ENCODE measurements at regions not wholly inside any gene's neighbourhood (a gene's known extent, or its start where the extent isn't known, plus 50 kb on each side); places are given as distances from the start of the nearest gene placed in this dataset.
"Not testable (repeated sequence)": the region's sequence is repeated elsewhere in the genome, so short reads cannot be mapped to it uniquely, and the experiment has no call there.

DNA sequence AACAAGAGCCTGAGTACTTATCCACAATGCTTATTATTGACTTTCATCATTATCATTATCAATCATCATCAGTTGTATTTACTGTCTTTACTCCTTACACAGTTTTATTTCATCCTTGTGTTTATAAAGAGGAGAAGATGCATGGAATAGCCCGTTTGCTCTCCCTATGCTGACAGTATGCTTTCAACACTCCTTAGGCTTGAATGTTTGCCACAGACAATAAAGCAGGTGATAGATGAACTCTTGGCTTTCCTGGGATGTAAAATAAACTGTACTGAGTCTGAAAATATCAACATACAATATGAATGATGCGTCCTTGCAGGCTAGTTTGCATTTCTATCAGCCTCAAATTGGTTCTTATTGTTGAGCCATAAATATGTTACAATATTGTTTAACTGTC, 891.8 kb upstream of the NCAM2 start:
- DNase-seq = no peak

DNA sequence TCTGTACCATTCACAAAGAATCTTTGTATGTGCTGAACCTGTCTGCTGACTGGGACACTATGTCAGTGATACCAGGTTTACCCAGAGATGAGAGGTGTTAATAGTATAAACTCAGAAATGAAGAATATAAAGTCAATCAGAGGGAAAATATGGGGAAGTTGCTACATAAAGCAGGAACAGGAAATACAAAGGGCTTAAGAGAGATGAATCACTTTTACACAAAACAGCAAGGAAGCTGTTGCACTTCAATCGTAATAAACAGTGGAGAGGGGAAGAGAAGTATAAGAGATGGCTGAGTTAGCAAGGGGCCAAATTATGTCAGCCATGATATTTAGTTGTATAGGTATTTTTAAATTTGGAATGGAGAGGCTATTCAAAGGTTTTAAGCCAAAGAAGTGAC, 890.2 kb upstream of the NCAM2 start:
- DNase-seq = no peak

DNA sequence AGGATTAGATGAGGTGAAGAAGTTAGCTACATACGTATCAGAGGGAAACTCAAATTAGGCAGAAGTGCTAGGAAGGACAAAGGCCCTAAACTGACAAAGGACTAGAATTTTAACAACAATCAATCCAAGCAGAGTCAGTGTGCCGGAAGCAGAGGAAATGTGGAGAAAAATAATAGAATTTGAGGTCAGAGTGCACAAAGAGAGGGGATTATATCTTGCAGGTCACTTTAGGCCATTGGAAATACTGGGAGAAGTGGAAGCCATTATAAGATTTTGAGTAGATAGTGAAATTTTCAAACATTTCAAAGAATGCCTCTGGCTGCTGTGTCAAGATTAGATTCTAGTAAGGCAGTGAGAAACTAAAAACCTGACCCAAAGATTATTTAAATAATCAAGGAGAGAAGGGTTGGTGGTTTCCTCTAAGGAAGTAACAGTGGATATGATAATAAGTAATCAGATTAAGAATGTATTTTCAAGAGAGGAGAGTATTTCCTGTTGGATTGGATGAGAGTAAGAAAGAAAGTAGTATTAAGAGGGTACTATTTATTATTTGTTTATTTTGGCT, 889.2 kb upstream of the NCAM2 start:
- DNase-seq = no peak

DNA sequence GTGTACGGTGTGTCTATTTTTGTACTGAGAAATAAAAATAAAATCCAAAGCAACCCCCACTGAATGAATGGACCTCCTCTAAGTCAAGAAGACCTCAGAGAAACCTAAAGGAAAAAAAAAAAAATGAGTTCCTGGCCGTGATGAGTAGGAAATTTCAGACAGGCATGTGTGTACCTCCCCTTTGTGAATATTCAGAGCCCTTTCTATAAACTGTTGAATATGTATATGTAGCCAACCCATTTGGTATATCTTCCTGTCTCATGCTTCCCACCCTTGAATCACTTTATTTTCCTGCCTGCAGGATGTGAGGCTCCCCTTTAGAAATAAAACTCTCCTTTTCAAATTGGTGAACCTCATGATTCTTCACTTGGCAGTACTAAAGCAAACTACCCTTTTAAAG, 887.8 kb upstream of the NCAM2 start:
- DNase-seq = no peak

- no peak for DNase-seq
Observed at GRCh38 chr21:20151741-20152140, 846.5 kb upstream of the NCAM2 start.

DNA sequence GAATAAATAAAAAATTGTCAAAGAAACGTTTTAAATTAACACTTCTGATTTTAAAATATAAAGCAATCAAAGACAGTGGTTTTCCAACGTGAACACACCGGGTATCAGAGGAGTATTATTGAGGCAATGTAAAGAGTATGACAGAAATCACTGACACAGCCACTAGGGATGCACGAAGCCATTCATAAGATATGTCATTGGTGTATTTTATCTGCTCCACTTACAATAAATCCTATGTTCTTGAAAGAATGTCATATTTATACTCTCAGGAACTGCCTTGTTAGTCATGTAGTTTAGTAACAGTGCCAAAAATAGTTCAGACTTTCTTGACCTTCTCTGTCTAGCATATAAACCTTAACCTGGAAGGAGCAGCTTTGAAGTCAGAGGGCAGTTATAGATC, 835.0 kb upstream of the NCAM2 start:
- DNase-seq = no peak

GRCh38 chr21:20167059-20167458, 831.1 kb upstream of the NCAM2 start:
- no peak for DNase-seq

GRCh38 chr21:20169812-20170576, 828.2 kb upstream of the NCAM2 start:
- DNase-seq = no peak

- no peak for DNase-seq
Observed at GRCh38 chr21:20186186-20186585, 812.0 kb upstream of the NCAM2 start.

- DNase-seq = no peak
Observed at GRCh38 chr21:20187028-20187427, 811.2 kb upstream of the NCAM2 start.

DNA sequence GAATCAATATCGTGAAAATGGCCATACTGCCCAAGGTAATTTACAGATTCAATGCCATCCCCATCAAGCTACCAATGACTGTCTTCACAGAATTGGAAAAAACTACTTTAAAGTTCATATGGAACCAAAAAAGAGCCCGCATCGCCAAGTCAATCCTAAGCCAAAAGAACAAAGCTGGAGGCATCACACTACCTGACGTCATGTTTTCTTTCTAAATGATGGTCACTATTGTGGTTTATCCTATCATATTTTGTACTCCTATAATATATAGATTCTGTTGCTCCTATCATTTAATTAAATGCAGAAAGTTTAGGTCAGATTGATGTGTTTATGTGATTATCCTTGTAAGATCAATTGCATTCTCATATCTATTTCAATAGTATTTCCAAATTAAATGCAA, 796.9 kb upstream of the NCAM2 start:
- DNase-seq = not testable (repeated sequence)

GRCh38 chr21:20207335-20207734, 790.9 kb upstream of the NCAM2 start:
- no peak for DNase-seq

DNA sequence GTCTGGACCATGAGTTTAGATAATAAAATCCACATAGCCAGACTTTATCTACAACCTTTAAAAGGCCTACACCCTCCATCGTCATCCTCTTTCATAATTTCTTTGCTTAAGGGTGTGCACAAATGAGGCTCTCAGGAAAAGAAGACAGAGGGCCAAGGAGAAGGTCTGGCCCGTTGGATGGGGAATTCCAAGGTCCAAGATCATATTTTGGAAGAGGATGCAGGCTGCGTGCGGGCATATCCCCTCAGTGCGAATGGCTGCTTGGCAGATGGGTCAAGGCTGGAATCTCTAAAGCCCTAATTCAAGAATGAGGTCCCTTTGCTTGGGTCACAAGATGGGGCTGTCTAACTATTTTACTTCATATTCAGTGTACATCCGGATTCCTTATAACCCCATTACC, 782.2 kb upstream of the NCAM2 start:
- DNase-seq = no peak

DNA sequence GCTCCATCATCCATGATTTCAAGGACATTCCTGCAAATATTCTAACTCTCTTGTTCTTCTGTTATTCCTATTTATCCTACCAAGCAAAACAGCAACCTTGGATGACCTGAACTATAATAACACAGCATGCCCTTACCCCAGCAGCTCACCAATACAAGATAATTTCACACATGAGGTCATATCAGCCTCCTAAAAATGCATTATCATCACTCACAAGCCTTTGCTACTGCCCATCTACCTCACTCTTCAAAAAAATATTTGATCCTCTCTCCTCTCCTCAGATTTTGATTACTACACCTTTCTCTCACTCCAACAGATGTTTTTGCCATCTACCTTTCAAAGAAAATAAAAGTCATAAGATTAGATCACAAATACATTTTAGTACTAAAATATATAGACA, 777.6 kb upstream of the NCAM2 start:
- DNase-seq = no peak

GRCh38 chr21:20221981-20222380, 776.2 kb upstream of the NCAM2 start:
- not testable (repeated sequence) for DNase-seq

GRCh38 chr21:20236649-20237048, 761.6 kb upstream of the NCAM2 start:
- not testable (repeated sequence) for DNase-seq

GRCh38 chr21:20249401-20249800, 748.8 kb upstream of the NCAM2 start:
- no peak for DNase-seq

DNA sequence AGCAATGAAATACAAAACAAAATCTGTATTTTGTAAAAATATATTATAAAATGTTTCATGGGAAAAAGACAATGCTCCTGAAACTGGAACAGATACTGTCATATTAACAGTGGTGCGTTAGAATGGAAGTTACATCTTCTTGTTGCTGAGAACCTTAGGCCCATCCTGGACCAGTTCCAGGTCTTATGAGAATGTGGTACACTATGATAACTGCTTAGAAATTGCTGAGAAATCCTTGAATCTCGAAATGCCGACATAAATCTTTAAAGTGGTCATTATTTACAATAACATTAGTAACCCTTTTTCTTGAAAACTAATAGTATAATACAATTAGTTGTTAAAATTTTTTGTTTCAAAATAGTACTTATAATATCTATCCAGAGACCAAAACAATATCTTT, 747.9 kb upstream of the NCAM2 start:
- DNase-seq = no peak

DNA sequence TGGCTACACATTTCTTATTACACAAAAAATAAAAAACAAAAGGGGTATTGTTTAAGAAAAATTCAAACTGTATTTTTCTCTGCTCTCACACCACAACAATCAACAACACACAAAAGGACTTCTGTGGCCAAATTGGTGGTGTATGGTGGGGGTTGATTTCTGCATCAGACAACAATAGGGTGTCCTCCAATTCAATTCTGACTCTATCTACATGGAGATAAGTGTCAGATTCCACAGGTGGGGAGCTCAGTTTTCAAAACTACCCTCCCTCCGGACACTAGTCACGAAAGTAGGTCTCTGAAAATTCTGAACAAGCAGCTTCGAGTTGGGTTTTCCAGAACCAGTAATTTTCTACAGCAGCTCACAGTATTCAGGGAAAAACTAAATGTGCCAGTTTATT, 744.9 kb upstream of the NCAM2 start:
- DNase-seq = no peak

DNA sequence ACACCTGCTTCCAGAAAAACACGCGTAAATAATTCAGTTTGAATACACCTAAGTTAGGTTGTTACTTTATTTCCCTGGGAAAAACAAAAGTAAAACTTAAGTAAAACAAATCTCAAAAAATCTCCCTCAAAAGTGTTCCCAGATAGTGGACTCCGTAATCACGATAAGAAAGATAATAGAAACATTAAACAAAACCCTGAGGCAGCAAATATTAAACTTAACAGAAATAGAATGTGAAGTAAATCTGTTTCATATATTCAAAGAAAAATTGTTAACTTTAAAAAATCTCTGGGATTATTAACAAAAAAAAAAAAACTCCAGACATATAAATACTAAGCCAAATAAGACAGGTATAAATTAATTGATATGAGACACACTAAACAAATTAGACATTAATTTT, 743.2 kb upstream of the NCAM2 start:
- no peak for DNase-seq

DNA sequence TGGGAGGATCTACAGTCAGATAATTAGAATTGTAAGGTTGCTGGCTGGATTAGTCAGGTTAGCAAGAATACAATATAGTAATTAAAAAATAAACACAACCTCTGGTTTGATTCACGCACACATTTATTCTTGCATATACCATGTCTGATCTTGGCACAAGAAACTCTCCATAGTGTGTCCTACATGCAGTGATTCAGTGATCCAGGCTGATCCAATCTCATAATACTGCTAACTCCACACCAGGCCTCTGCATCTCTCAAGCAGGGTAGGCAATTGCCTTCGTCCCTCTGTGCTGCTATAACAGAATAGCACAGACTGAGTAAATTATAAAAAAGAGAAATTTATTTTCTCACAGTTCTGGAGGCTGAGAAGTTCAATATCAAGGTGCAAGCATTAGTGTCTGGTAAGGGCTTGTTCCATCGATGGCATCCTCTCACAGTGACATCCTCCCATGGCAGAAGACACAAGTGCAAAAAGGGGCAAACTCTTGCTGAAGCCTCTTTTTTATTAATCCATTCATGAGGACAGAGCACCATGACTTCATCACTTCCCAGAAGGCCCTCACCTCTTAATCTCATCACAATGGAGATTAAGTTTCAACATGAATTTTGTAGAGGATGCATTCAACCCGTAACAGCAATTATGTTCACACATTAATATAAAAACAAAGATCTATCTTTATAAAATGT, 741.0 kb upstream of the NCAM2 start:
- DNase-seq = no peak

GRCh38 chr21:20258542-20258941, 739.7 kb upstream of the NCAM2 start:
- no peak for DNase-seq

Data from right lung (tissue), 2 donors.